ENCODE measurements at regions not wholly inside any gene's neighbourhood (a gene's known extent, or its start where the extent isn't known, plus 50 kb on each side); places are given as distances from the start of the nearest gene placed in this dataset.

GRCh38 chr3:144529566-144529965 is 557.9 kb downstream of the DIPK2A start:
- Histone ChIP-seq H2AFZ (ENCODE audit: low read length) (no peak overlapping the region), H3K9me3 (ENCODE audit: low read length) (no peaks in the 10 kb centered on the region), H3K9ac (ENCODE audit: low read length) (no peak overlapping the region), H3K27ac (ENCODE audit: low read depth, low read length, poor library complexity, severe bottlenecking) (no peak overlapping the region), H3K9me2 (ENCODE audit: low read depth, low read length) (no peaks in the 10 kb centered on the region), H3K4me1 (ENCODE audit: insufficient read depth, low read length, severe bottlenecking) (no peaks in the 10 kb centered on the region), H3F3A (ENCODE audit: insufficient read depth, low read length) (no peaks in the 10 kb centered on the region), H3K27me3 (ENCODE audit: insufficient read depth, low read length) (no peaks in the 10 kb centered on the region), H3K36me3 (ENCODE audit: insufficient read depth, low read length) (no peaks in the 10 kb centered on the region), H3K79me2 (ENCODE audit: insufficient read depth, low read length) (no peaks in the 10 kb centered on the region), H4K20me1 (ENCODE audit: insufficient read depth, low read length) (no peaks in the 10 kb centered on the region), H3K4me3 (ENCODE audit: low read depth, low read length, poor library complexity, severe bottlenecking) (no peak overlapping the region), H3K4me2 (ENCODE audit: low read length) (no peak overlapping the region)
- TF ChIP-seq CTCF (IDR thresholded peaks at IDR 0.05; ENCODE audit: low read length) (no peak), EZH2 (IDR thresholded peaks at IDR 0.05; ENCODE audit: borderline replicate concordance, low read length) (no peak)

GRCh38 chr3:144544871-144545270 is 573.2 kb downstream of the DIPK2A start:
- H3K4me1 ChIP-seq (ENCODE audit: insufficient read depth, low read length, severe bottlenecking), result no peaks in the 10 kb centered on the region
- 0 out of 2 replicates have a peak, but pooled peaks cover 1% of the 10 kb centered on the region for H3K9me3 ChIP-seq (ENCODE audit: low read length)
- no peak overlapping the region for H3K4me2 ChIP-seq (ENCODE audit: low read length)
- no peak overlapping the region for H2AFZ ChIP-seq (ENCODE audit: low read length)
- H3K9me2 ChIP-seq (ENCODE audit: low read depth, low read length), result 0 out of 2 replicates have a peak, but pooled peaks cover 4% of the 10 kb centered on the region
- no peaks in the 10 kb centered on the region for H4K20me1 ChIP-seq (ENCODE audit: insufficient read depth, low read length)
- no peaks in the 10 kb centered on the region for H3K36me3 ChIP-seq (ENCODE audit: insufficient read depth, low read length)
- no peaks in the 10 kb centered on the region for H3K27me3 ChIP-seq (ENCODE audit: insufficient read depth, low read length)
- no peak for TF ChIP-seq CTCF (IDR thresholded peaks at IDR 0.05; ENCODE audit: low read length)
- TF ChIP-seq EZH2 (IDR thresholded peaks at IDR 0.05; ENCODE audit: borderline replicate concordance, low read length), result no peak
- no peaks in the 10 kb centered on the region for H3K79me2 ChIP-seq (ENCODE audit: insufficient read depth, low read length)
- H3F3A ChIP-seq (ENCODE audit: insufficient read depth, low read length), result no peaks in the 10 kb centered on the region
- no peak overlapping the region for H3K4me3 ChIP-seq (ENCODE audit: low read depth, low read length, poor library complexity, severe bottlenecking)
- H3K9ac ChIP-seq (ENCODE audit: low read length), result no peak overlapping the region
- H3K27ac ChIP-seq (ENCODE audit: low read depth, low read length, poor library complexity, severe bottlenecking), result no peak overlapping the region

- H3F3A ChIP-seq (ENCODE audit: insufficient read depth, low read length), result no peaks in the 10 kb centered on the region
- no peaks in the 10 kb centered on the region for H3K79me2 ChIP-seq (ENCODE audit: insufficient read depth, low read length)
- no peaks in the 10 kb centered on the region for H3K27me3 ChIP-seq (ENCODE audit: insufficient read depth, low read length)
- H4K20me1 ChIP-seq (ENCODE audit: insufficient read depth, low read length), result no peaks in the 10 kb centered on the region
- no peak overlapping the region for H2AFZ ChIP-seq (ENCODE audit: low read length)
- no peak overlapping the region for H3K4me3 ChIP-seq (ENCODE audit: low read depth, low read length, poor library complexity, severe bottlenecking)
- TF ChIP-seq CTCF (IDR thresholded peaks at IDR 0.05; ENCODE audit: low read length), result no peak
- no peak for TF ChIP-seq EZH2 (IDR thresholded peaks at IDR 0.05; ENCODE audit: borderline replicate concordance, low read length)
- H3K9me2 ChIP-seq (ENCODE audit: low read depth, low read length), result 0 out of 2 replicates have a peak, but pooled peaks cover 4% of the 10 kb centered on the region
- H3K36me3 ChIP-seq (ENCODE audit: insufficient read depth, low read length), result no peaks in the 10 kb centered on the region
- H3K9ac ChIP-seq (ENCODE audit: low read length), result no peak overlapping the region
- no peaks in the 10 kb centered on the region for H3K9me3 ChIP-seq (ENCODE audit: low read length)
- no peak overlapping the region for H3K4me2 ChIP-seq (ENCODE audit: low read length)
- no peaks in the 10 kb centered on the region for H3K4me1 ChIP-seq (ENCODE audit: insufficient read depth, low read length, severe bottlenecking)
- H3K27ac ChIP-seq (ENCODE audit: low read depth, low read length, poor library complexity, severe bottlenecking), result no peak overlapping the region
Observed at GRCh38 chr3:144546539-144546938, 574.9 kb downstream of the DIPK2A start.
